Ovary (tissue), 7 donors: ENCODE measurements at regions not wholly inside any gene's neighbourhood (a gene's known extent, or its start where the extent isn't known, plus 50 kb on each side); places are given as distances from the start of the nearest gene placed in this dataset.

Experiments used
- DNase-seq, 5 donors: peaks; one replicate each; pipeline ENCODE4 v3.0.0-alpha.2; 2019 to 2020
- H3K27ac ChIP-seq, 2 donors: fragments of 200-600 bp; one replicate each; pipeline versions ENCODE4 v1.5.1 to v1.8.0; 2019 to 2022
- H3K27me3 ChIP-seq: fragments of 200-600 bp; one replicate; pipeline ENCODE4 v1.8.0; 2022
- H3K36me3 ChIP-seq: fragments of 200-600 bp; sonication (generic); one replicate; pipeline ENCODE4 v1.5.1; 2019
- H3K4me1 ChIP-seq: one replicate; pipeline ENCODE4 v1.8.1; 2013; ENCODE audit warnings: mild to moderate bottlenecking, moderate library complexity; ENCODE audit not compliant: insufficient read depth
- H3K4me3 ChIP-seq: fragments of 200-600 bp; sonication (generic); one replicate; pipeline ENCODE4 v1.5.1; 2017
- H3K9me3 ChIP-seq, 2 donors: fragments of 200-600 bp in 1 of 2; sonication (generic) in 1 of 2; one replicate each; pipeline versions ENCODE4 v1.5.1 to v1.8.1; 2013 to 2019; ENCODE audit warnings: mild to moderate bottlenecking in 1 of 2, moderate library complexity in 1 of 2
- EP300 ChIP-seq: sonication (generic); formaldehyde crosslinking; IDR thresholded peaks from one replicate; pipeline ENCODE4 v1.6.1; 2017; ENCODE audit warnings: antibody characterized with exemption
- POLR2A ChIP-seq: fragments of 450-650 bp; IDR thresholded peaks from one replicate; pipeline ENCODE4 v1.6.1; 2017; ENCODE audit warnings: antibody characterized with exemption, mild to moderate bottlenecking, moderate library complexity
- WGBS, 3 donors: extraction: QIAGEN DNeasy Blood & Tissue Kit in 1 of 3; methylation state at CpG; one replicate each; pipeline versions ENCODE4 v1.1.5 to v1.1.7; 2013 to 2017; 5-methylcytosine and 5-hydroxymethylcytosine counted together
- intact Hi-C, 4 donors: fragments of 100-400 bp; cut with DNase I; formaldehyde crosslinking; loops; one replicate each; pipeline versions ENCODE4 v1.11.0 to v1.15.1; 2022 to 2023
- TF ChIP-seq, protein P1 (sequence below), 3 donors: fragments of 450-650 bp in 2 of 3; fragments of 200-600 bp in 1 of 3; IDR thresholded peaks; one replicate each; pipeline versions ENCODE4 v1.5.1 to v1.8.0; 2016 to 2022; ENCODE audit warnings: antibody characterized with exemption in 3 of 3, mild to moderate bottlenecking in 1 of 3
- donor health status: DM: no; HTN: no; CAD: no; lungs with moderate emphysema.
- donor health status: DM: no; HTN: no; CAD: no.
- donor health status: Bipolar disorder and iron deficiency.
- donor health status: DM: no; HTN: no; CAD: no.
- donor health status: DM: yes; HTN: yes; CAD: no.

DNA sequence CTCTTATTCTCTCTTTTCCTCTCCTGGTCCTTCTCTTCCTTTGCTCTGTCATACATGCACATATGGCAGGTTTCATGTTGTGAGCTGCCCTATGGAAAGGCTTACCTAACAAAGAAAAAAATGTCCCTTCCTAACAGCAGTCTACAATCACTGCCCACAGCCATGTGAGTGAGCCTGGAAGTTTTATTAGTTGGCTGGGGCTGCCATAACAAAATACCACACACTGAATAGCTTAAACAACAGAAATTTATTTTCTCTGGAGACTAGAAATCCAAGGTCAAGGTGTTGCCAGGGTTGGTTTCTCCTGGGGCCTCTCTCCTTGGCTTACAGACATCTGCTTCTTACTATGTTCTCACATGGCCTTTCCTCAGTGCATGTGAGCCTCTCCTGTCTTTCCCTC lies 142.1 kb downstream of the TRIB2 start:
- TF ChIP-seq POLR2A (no peak), EP300 (no peak)
- TF ChIP-seq, protein P1, sequence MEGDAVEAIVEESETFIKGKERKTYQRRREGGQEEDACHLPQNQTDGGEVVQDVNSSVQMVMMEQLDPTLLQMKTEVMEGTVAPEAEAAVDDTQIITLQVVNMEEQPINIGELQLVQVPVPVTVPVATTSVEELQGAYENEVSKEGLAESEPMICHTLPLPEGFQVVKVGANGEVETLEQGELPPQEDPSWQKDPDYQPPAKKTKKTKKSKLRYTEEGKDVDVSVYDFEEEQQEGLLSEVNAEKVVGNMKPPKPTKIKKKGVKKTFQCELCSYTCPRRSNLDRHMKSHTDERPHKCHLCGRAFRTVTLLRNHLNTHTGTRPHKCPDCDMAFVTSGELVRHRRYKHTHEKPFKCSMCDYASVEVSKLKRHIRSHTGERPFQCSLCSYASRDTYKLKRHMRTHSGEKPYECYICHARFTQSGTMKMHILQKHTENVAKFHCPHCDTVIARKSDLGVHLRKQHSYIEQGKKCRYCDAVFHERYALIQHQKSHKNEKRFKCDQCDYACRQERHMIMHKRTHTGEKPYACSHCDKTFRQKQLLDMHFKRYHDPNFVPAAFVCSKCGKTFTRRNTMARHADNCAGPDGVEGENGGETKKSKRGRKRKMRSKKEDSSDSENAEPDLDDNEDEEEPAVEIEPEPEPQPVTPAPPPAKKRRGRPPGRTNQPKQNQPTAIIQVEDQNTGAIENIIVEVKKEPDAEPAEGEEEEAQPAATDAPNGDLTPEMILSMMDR (IDR thresholded peaks at IDR 0.05), result no peak

DNA sequence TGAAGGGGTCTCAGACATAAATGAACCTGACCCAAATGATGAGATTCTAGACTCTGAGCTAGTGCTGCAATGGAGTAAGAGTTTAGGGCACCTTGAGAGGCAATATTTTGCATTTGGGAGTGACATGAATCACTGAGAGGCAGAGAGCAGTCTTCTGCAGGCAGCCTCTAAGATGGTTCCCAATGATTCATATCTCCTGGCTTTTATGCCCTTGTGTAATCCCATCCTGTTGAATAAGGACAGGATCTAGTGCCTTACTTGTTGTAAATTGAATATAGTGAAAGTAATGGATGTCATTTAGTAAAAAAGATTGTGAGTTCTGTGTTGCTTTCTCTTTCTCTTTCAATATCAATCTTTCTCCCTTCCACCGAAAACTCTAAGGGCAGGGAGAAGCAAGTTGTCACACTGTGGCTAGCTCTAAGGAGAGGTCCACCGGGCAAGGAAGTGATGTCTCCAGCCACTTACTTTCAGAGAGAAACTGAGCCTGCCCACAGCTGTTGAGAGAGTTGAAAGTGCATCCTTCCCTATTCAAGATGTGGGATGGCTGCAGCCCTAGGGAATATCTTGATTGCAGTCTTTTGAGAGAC lies 144.7 kb downstream of the TRIB2 start:
- H3K36me3 ChIP-seq, result no peaks in the 10 kb centered on the region
- H3K27ac ChIP-seq, result no peak overlapping the region
- no peak for DNase-seq
- H3K4me1 ChIP-seq, result no peaks in the 10 kb centered on the region
- TF ChIP-seq, protein P1 (IDR thresholded peaks at IDR 0.05), result no peak
- TF ChIP-seq EP300, result no peak
- intact Hi-C loops, result no loop called here
- H3K9me3 ChIP-seq, result no peaks in the 10 kb centered on the region
- WGBS, 3 donors, result 75 to 80% (median 80%) methylated on average over 2 of the region's 2 CpGs
- H3K4me3 ChIP-seq, result no peak overlapping the region
- H3K27me3 ChIP-seq, result no peaks in the 10 kb centered on the region

More for the DNA sequence above, 142.1 kb downstream of the TRIB2 start:
- intact Hi-C loops, result no loop called here
- Histone ChIP-seq H3K27me3 (no peaks in the 10 kb centered on the region), H3K4me1 (no peaks in the 10 kb centered on the region), H3K36me3 (no peaks in the 10 kb centered on the region), H3K27ac (no peak overlapping the region), H3K9me3 (no peaks in the 10 kb centered on the region), H3K4me3 (no peak overlapping the region)
- DNase-seq, result no peak

DNA sequence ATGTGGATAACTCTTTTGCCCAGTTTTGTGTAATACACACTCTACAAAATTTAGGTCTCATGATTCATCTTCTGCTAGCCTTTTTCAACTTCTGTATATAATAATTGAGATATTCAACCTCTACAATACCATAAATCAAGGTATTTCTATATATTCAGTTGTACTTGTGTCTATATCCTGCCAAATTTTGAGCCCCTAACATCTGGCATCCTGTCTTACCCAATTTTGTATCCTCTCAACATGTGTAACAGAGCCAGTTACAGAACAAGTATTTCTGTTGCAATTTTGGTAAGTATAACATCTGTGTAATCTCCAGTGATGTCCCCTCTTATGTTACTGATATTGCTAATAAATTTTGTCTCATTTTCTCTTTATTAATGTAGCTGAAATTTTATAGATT lies 145.8 kb downstream of the TRIB2 start:
- no peaks in the 10 kb centered on the region for H3K27me3 ChIP-seq
- H3K9me3 ChIP-seq, result no peaks in the 10 kb centered on the region
- DNase-seq, result no peak
- H3K4me1 ChIP-seq, result no peaks in the 10 kb centered on the region
- intact Hi-C loops, result no loop called here
- no peak overlapping the region for H3K4me3 ChIP-seq
- TF ChIP-seq, protein P1 (IDR thresholded peaks at IDR 0.05), result no peak
- TF ChIP-seq POLR2A (no peak), EP300 (no peak)
- H3K27ac ChIP-seq, result no peak overlapping the region
- no peaks in the 10 kb centered on the region for H3K36me3 ChIP-seq

DNA sequence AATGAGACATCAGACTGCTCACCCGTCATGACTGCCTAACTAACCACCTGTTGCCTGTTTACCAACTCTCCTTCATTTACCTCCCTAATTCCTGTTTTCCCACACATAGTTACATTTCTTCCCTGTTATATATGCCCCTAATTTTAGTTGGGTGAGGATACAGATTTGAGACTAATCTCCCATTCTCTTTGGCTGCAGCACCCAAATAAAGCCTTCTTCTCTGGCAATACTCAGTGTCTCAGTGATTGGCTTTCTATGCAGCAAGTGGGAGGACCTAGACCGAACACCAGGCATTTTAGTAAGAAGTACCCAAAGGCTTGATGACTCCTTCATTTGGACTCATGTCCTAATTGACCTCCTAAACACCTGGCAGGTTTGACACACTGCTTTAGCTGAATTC lies 147.2 kb downstream of the TRIB2 start:
- TF ChIP-seq EP300, result no peak
- TF ChIP-seq, protein P1 (IDR thresholded peaks at IDR 0.05), result no peak
- TF ChIP-seq POLR2A, result no peak
- no peaks in the 10 kb centered on the region for H3K27me3 ChIP-seq
- no peak for DNase-seq

More for the DNA sequence above, 147.2 kb downstream of the TRIB2 start:
- intact Hi-C loops, result no loop called here
- Histone ChIP-seq H3K27ac (no peak overlapping the region), H3K4me3 (no peak overlapping the region), H3K36me3 (no peaks in the 10 kb centered on the region), H3K9me3 (no peaks in the 10 kb centered on the region), H3K4me1 (peaks cover 3% of the 10 kb centered on the region)
- WGBS, 3 donors, result 94 to 98% (median 98%) methylated on average over 2 of the region's 2 CpGs
